ENCODE measurements at regions not wholly inside any gene's neighbourhood (a gene's known extent, or its start where the extent isn't known, plus 50 kb on each side); places are given as distances from the start of the nearest gene placed in this dataset.

DNA sequence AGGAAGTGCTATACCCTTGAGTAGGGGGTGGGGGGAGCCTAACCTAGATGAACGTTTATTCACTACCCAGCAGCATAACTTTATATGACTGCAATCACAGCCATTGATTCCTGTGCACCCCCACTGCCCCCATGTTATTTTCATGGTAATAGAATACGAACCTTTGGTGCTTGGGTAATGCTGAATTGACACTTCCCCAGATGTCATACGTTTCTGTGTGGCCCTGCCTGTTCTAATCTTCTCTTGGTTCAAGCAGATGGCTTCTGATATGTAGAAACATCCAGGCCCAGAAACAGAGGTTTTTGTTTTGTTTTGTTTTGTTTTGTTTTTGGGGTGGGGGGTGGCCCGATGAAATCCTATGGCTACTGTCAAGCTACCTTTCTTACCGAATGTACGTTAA is 237.9 kb upstream of the TOPAZ1 start:
- Histone ChIP-seq H3K14ac (replicated peaks; ENCODE audit: low read depth, low read length) (no peak overlapping the region), H3K4me3 (ENCODE audit: insufficient read depth, low read depth, low read length) (no peak overlapping the region), H4K91ac (ENCODE audit: insufficient read depth, low read depth, low read length) (no peak overlapping the region), H3K79me1 (ENCODE audit: low read depth in 1 of 2, low read length in 2 of 2) (no peaks in the 10 kb centered on the region), H4K5ac (ENCODE audit: low read depth, low read length) (no peak overlapping the region), H3K23ac (ENCODE audit: low read depth, low read length) (no peak overlapping the region), H3K9ac (ENCODE audit: low read depth, low read length) (no peak overlapping the region), H2AK9ac (replicated peaks; ENCODE audit: low read depth, low read length, poor library complexity) (no peak overlapping the region), H4K20me1 (ENCODE audit: insufficient read depth, low read length) (no peaks in the 10 kb centered on the region), H3K9me1 (ENCODE audit: insufficient read depth, low read length) (no peaks in the 10 kb centered on the region), H2BK15ac (ENCODE audit: low read depth, low read length) (no peak overlapping the region), H2BK20ac (ENCODE audit: low read depth, low read length) (no peak overlapping the region), H3K4me1 (ENCODE audit: control insufficient read depth, insufficient read depth, low read length) (no peaks in the 10 kb centered on the region), H3K27ac (ENCODE audit: insufficient read depth, low read length) (no peak overlapping the region), H2AFZ (replicated peaks; ENCODE audit: low read length, poor library complexity) (no peak overlapping the region), H3K56ac (ENCODE audit: extremely low read depth, insufficient read depth, low read length) (no peak overlapping the region), H2BK5ac (ENCODE audit: low read depth, low read length, poor library complexity, severe bottlenecking) (no peak overlapping the region), H3K4ac (ENCODE audit: low read depth, low read length) (no peak overlapping the region), H3K9me3 (ENCODE audit: control insufficient read depth, insufficient read depth, low read length) (peaks cover 5% of the 10 kb centered on the region; the same call in 1 of the 2 replicates), H3K36me3 (ENCODE audit: control insufficient read depth, insufficient read depth, low read length) (no peaks in the 10 kb centered on the region), H3K4me2 (ENCODE audit: low read depth, low read length) (no peak overlapping the region), H3K18ac (ENCODE audit: low read depth, low read length) (no peak overlapping the region), H2BK120ac (ENCODE audit: low read depth, low read length) (no peak overlapping the region), H3K27me3 (ENCODE audit: control insufficient read depth, insufficient read depth, low read length) (peaks cover 26% of the 10 kb centered on the region), H2AK5ac (ENCODE audit: low read depth, low read length) (no peak overlapping the region), H4K8ac (ENCODE audit: low read depth in 2 of 2, low read length in 2 of 2) (no peak overlapping the region)
- in situ Hi-C loops (cut with MboI; ENCODE audit: low sequenced_read_pairs) (no loop called here), dilution Hi-C loops (cut with HindIII; ENCODE audit: low sequenced_read_pairs, unreplicated experiment) (no loop called here), intact Hi-C loops (cut with micrococcal nuclease) (no loop called here)
- DNase-seq (no peak), ATAC-seq (ENCODE audit: low read depth) (no peak)
- ChIA-PET CTCF (no interaction called here), POLR2A (ENCODE audit: unreplicated experiment) (no interaction called here)
- WGBS, 2 experiments (ENCODE audit: extremely low coverage in 2 of 2, insufficient read length in 1 of 2): 83% methylated on average over 3 of the region's 6 CpGs; no CpG with 5 or more reads in 1 of the 2 experiments
- no TSS peak for BruUV-seq (replicated peaks)
- TF ChIP-seq CHD1 (IDR thresholded peaks at IDR 0.05; ENCODE audit: low read depth, low read length): no peak
- no peak for TF ChIP-seq MAZ (IDR thresholded peaks at IDR 0.05; ENCODE audit: borderline replicate concordance, low read depth, low read length)
- no peak for TF ChIP-seq FOS (IDR thresholded peaks at IDR 0.05; ENCODE audit: low read depth, low read length)
- TF ChIP-seq, protein P1, sequence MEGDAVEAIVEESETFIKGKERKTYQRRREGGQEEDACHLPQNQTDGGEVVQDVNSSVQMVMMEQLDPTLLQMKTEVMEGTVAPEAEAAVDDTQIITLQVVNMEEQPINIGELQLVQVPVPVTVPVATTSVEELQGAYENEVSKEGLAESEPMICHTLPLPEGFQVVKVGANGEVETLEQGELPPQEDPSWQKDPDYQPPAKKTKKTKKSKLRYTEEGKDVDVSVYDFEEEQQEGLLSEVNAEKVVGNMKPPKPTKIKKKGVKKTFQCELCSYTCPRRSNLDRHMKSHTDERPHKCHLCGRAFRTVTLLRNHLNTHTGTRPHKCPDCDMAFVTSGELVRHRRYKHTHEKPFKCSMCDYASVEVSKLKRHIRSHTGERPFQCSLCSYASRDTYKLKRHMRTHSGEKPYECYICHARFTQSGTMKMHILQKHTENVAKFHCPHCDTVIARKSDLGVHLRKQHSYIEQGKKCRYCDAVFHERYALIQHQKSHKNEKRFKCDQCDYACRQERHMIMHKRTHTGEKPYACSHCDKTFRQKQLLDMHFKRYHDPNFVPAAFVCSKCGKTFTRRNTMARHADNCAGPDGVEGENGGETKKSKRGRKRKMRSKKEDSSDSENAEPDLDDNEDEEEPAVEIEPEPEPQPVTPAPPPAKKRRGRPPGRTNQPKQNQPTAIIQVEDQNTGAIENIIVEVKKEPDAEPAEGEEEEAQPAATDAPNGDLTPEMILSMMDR (conservative IDR thresholded peaks at IDR 0.05; ENCODE audit: low read depth, low read length): no peak
- TF ChIP-seq NFE2L2 (IDR thresholded peaks at IDR 0.05; ENCODE audit: low read depth, low read length): no peak
- TF ChIP-seq, protein P2, sequence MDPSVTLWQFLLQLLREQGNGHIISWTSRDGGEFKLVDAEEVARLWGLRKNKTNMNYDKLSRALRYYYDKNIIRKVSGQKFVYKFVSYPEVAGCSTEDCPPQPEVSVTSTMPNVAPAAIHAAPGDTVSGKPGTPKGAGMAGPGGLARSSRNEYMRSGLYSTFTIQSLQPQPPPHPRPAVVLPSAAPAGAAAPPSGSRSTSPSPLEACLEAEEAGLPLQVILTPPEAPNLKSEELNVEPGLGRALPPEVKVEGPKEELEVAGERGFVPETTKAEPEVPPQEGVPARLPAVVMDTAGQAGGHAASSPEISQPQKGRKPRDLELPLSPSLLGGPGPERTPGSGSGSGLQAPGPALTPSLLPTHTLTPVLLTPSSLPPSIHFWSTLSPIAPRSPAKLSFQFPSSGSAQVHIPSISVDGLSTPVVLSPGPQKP (IDR thresholded peaks at IDR 0.05; ENCODE audit: borderline replicate concordance, low read depth, low read length): no peak
- no peak for TF ChIP-seq CEBPB (IDR thresholded peaks at IDR 0.05; ENCODE audit: low read depth, low read length)
- TF ChIP-seq MAFK (IDR thresholded peaks at IDR 0.05; ENCODE audit: low read depth, low read length): no peak
- no peak for TF ChIP-seq SMC3 (IDR thresholded peaks at IDR 0.05; ENCODE audit: low read depth, low read length)
- no peak for TF ChIP-seq MXI1 (IDR thresholded peaks at IDR 0.05; ENCODE audit: borderline replicate concordance, low read depth, low read length)
- no peak for TF ChIP-seq BHLHE40 (IDR thresholded peaks at IDR 0.05; ENCODE audit: low read depth, low read length)
- TF ChIP-seq RAD21 (IDR thresholded peaks at IDR 0.05; ENCODE audit: low read length): no peak
- TF ChIP-seq, protein P3, sequence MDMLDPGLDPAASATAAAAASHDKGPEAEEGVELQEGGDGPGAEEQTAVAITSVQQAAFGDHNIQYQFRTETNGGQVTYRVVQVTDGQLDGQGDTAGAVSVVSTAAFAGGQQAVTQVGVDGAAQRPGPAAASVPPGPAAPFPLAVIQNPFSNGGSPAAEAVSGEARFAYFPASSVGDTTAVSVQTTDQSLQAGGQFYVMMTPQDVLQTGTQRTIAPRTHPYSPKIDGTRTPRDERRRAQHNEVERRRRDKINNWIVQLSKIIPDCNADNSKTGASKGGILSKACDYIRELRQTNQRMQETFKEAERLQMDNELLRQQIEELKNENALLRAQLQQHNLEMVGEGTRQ (IDR thresholded peaks at IDR 0.05; ENCODE audit: low read depth, low read length): no peak
- TF ChIP-seq RCOR1 (IDR thresholded peaks at IDR 0.05; ENCODE audit: insufficient replicate concordance, low read length): no peak
- TF ChIP-seq POLR2A (IDR thresholded peaks at IDR 0.05; ENCODE audit: low read depth, low read length): no peak
- no peak for TF ChIP-seq RFX5 (IDR thresholded peaks at IDR 0.05; ENCODE audit: low read depth, low read length)

All from IMR-90 (cell line).